ENCODE measurements at regions not wholly inside any gene's neighbourhood (a gene's known extent, or its start where the extent isn't known, plus 50 kb on each side); places are given as distances from the start of the nearest gene placed in this dataset.

DNA sequence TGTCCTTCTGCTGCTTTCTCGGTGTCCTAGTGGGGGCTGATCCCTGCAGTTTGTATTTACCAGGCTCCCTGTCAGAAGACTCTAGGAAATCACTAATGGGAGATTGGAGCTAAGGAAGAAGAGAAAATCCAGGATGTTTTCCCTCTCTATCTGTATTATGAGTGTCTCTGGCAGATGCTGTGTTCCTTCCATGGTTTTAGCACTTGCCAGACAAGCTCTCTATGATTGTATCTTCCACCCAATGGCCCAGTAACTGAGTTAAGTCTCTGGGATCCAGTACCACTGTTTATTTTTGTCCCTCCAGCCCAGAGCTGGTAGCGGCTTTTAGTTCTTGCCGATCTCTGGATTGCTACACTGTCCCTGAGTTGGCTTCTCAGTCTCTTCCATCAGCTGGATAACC lies 494.8 kb upstream of the SLC39A10 start (continued):
- no peak for TF ChIP-seq JUND (IDR thresholded peaks at IDR 0.05; ENCODE audit: low read length)
- TF ChIP-seq RFX5 (IDR thresholded peaks at IDR 0.05; ENCODE audit: borderline replicate concordance, low read depth, low read length): no peak
- TF ChIP-seq BRCA1 (IDR thresholded peaks at IDR 0.05; ENCODE audit: low read depth, low read length): no peak
